GM18870 (cell line): ENCODE measurements at regions not wholly inside any gene's neighbourhood (a gene's known extent, or its start where the extent isn't known, plus 50 kb on each side); places are given as distances from the start of the nearest gene placed in this dataset.

Experiments
- ATAC-seq: cut with Tn5 transposase; IDR thresholded peaks from one replicate; pipeline ENCODE4 v1.9.1; 2021; ENCODE audit warnings: moderate library complexity; ENCODE audit not compliant: unreplicated experiment

DNA sequence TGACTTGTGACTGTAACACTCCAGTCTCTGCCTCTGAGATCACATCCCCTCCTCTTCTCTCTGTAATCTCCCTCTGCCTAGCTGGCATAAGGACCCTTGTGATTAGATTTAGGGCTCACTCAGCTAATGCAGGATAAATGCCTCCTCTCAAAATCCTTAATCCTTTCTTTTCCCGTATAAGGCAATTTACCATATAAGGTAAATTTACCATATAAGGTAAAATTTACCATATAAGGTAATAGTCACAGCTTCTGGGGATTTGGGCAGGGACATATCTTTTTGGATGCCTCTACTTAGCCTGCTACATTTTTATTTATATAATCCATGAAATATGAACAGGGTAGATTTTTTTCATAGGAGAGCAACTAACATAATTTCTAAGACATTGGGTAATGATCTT is 318.0 kb upstream of the PUM3 start:
- no peak for ATAC-seq

DNA sequence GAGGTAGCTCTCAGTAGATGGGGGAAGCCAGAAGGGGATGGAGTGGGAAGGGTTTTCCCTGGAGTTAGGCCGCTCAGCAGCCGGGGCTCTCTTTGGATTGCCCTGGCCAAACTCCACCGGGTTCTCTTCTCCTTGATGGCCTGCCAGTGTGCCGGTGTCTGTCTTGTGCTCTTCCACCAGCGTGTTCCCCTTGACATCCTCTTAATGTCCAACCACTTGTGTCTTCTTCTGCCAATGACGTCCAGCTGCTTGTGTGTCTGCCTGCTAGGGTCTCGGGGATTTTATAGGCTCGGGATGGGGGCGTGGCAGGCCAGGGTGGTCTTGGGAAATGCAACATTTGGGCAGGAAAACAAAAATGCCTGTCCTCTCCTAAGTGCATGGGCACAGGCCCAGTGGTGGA is 313.1 kb upstream of the PUM3 start:
- no peak for ATAC-seq

GRCh38 chr9:3151672-3152576 is 308.0 kb upstream of the PUM3 start:
- no peak for ATAC-seq

- no peak for ATAC-seq
These were observed 306.2 kb upstream of the PUM3 start for GRCh38 chr9:3150074-3150473.

DNA sequence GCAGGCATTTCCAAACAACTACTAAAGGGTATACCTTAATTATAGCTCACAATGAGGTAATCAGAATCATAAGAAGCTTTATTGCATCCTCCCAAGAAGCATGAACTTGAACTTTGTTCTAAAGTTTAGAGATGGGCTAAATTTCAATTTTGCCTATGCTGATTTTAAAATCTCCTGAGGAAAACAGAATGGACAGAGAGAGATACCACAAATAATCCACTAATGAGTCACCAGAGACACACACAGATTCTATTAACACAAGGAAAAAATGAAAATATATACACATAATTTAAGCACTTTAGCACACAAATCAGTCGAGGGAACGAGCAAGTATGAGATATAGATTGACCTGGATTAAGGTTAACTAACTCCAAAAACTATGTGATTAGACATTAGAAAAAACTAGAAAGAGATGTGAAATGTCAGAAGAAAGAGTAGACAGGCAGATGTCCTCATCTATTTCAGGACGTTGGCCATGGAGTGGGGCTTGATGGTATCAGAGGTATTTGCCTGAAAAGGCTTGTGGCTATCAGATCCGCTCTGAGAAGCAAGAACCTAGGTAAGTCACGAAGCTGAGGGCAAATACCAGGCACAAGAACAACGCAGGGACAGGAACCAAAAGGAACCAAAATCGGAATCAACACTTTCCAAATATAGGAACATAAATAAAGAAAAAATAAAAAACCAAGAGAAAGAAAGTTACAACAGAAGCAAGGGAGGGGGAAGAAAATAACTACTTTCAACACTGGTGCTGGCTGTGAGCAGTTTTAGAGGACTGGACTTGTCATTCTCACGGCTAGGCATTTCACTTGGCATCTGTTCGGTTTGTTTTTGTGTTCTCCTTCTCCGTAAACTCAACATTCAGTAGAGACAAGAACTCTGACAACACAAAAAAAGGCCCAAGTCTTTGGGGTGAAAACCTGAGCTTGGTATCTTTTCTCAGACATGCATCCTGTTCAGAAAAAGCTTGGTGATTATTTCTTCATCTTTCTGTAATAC is 294.6 kb upstream of the PUM3 start:
- ATAC-seq = no peak

GRCh38 chr9:3137347-3137695 is 293.4 kb upstream of the PUM3 start:
- ATAC-seq = no peak

- ATAC-seq = no peak
These were observed 292.9 kb upstream of the PUM3 start for GRCh38 chr9:3136686-3137346.

DNA sequence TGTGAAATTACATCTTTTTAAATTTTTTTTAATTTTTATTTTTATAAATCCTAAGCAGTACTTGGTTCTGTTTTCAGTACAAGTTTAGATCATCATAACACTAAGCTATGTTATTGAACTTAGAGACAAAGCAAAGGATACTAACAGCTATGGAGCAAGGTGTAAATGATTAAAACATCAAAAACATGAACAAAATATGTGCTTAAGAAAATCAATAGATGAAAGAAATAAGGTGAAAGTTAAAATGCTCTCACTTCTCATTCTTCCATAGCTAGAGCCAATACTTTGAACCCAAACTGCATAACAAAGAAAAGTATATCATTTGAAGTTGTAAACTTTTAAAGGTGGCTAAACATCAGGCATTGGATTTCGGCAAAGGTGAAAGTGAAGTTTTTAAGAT is 292.3 kb upstream of the PUM3 start:
- no peak for ATAC-seq

GRCh38 chr9:3127564-3127963 is 283.7 kb upstream of the PUM3 start:
- no peak for ATAC-seq

DNA sequence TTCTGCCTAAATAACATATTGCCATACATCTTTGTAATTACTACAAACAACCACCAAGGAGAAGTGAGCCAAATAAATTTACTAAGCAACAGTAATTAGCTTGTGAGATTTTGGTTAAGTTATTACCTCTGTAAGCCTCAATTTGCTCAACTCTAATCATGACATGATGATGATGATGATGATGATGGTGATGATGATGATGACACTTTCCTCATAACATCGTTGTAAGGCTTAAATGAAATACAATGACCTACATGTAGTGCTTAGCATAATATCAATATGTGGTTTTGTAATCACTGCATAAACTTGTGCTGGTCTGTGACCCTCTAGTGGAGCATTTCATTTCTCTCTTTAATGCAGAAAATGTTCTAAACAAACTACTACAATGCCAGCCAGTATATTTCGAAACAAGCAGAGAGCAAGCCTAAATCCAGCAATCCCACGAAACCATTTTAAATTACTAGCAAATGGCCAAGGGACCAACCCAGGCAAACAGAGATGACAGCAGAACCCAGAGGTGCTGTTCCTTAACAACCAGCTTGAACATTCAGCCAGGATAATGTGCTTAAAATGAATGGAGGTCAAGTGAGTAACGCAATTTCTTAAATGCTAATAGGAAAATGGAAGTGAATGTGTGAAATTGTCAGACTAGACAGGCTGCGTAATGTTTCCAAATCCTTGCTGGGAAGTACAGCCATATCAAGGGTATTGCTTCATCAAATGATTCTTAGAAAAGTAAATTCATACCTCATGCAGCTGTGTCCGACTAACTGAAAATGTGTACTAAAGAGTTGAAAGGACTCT is 281.9 kb upstream of the PUM3 start:
- ATAC-seq = no peak

DNA sequence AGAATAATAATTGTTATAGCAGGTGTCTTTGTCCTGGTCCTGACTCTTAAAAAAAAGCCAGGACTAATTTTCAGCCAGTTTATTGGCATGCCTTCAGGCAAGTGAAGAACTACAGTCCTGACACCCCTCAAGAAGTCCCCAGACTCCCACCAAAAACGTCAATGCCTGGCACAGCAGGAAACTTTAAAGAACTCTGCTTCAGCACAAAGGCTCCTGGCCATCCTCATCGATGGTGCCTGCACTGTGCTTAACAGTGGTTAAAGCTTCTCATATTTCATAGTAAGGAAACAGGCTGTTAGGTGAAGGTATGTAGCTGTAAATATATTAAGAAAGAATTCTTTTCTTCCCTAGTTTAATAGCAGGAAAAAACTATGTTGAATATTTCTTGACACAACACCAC is 280.1 kb upstream of the PUM3 start:
- ATAC-seq = no peak

DNA sequence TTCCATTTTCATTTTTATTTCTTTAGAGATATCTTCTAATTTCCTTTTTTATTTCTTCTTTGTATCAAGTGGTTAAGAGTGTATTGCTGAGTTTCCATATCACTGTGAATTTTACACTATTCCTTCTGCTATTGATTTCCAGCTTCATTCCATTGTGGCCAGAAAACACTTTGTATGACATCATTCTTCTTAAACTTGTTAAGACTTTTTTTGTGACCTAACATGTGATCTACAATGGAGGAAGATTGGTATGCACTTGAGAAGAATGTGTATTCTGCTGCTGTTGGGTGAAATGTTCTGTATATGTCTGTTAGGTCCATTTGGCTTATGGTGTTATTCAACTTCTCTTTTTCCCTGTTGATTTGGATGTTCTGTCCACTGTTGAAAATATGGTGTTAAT is 274.2 kb upstream of the PUM3 start:
- no peak for ATAC-seq

DNA sequence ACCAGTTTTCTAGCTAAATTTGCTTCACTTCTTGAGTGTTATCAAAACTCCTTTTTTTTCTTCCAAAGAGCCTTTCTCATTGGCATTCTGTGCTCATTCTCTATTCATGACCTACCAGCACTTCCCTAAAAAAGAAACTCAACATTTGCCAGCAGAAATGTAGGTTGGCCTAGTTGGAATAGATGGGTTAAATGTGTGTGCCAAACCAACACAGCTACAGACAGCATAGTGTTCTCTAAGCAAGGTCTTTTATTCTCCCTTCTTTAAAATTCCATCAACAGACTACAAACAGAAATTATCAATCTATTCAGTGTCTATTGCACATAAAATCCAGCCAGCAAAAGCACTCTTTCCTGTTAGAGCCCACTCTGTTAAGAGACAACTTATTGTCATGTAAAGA is 255.8 kb upstream of the PUM3 start:
- ATAC-seq = no peak

GRCh38 chr9:3088219-3088618 is 244.3 kb upstream of the PUM3 start:
- no peak for ATAC-seq

- ATAC-seq = no peak
These were observed 243.8 kb upstream of the PUM3 start for GRCh38 chr9:3087697-3088096.

DNA sequence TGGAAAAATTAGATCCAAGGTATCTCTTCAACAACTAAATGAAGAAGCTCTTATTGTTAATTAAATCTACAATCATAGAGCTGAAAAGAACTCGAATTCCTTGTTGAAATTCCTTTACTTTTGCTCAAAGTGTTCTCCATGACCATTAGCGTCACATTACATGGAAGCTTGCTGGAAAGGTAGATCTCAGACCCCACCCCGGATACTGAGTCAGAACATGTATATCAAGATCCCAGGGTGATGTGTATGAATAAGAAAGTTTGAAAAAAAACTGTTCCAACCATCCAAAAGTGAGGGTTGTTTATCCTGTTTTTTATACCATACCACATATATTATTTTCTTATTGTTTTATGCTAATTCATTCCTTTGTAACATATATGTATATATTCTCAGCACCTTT is 237.1 kb upstream of the PUM3 start:
- ATAC-seq = no peak

GRCh38 chr9:3074247-3074646 is 230.4 kb upstream of the PUM3 start:
- ATAC-seq = no peak

DNA sequence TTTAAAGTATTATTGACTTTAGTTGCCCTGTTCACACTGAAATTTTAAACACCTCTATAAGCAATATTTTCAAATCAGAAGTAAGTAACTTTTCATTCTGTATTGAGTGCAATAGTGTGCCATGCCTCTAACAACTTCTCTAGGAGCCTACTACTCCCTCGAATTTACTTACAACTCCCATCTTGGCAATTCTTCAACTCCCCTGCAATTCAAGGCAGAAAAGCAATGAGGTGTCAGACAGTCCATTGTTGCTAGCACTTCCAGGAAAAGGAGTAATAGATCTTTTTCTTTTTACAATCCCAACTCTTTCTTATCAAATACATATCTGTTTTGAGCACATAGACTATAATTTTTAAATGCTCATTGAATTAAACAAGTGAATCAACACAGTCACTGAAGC is 222.7 kb upstream of the PUM3 start:
- ATAC-seq = no peak

DNA sequence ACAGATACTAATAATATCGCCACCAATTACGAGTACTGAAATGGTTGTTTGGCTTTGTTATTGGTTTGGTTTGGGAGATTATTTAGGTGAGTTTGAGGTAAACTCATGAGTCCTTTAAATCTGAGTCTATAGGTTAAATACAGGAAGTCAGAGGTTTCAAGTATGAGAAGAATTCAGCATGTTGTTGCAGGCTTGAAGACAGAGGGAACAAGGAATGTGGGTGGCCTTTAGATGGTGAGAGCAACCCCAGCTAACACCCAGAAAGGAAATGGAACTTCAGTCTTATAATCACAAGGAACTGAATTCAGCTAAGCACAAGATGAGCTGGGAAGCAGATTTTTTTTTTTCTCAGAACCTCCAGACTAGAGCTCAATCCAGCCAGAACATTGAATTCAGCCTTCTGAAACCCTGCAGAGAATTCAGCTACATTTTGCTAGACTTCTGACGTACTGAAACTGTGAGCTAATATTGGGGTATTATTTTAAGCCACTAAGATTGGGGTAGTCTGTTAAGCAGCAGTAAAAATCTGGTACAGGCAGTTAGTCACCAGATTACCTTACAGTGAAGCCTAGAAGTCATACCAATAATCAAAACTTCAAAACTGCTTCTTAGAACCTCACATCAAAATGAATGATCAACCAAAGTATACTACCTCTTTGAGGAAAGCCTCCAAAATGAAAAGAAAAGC is 216.0 kb upstream of the PUM3 start:
- no peak for ATAC-seq

GRCh38 chr9:3058409-3058808 is 214.5 kb upstream of the PUM3 start:
- no peak for ATAC-seq
